HepG2 (cell line): ENCODE measurements at regions not wholly inside any gene's neighbourhood (a gene's known extent, or its start where the extent isn't known, plus 50 kb on each side); places are given as distances from the start of the nearest gene placed in this dataset.
"Not testable (repeated sequence)": the region's sequence is repeated elsewhere in the genome, so short reads cannot be mapped to it uniquely, and the experiment has no call there.

ENCODE experiments used
- ATAC-seq: fragments of 200-7000 bp; cut with Tn5 transposase; 3 replicates; pipeline ENCODE4 v1.9.1; 2020; ENCODE audit warnings: mild to moderate bottlenecking, moderate library complexity
- BruUV-seq: library from RNA; stranded (reverse); fragments of 400-500 nt; replicated peaks from 2 replicates; lab custom pipeline; 2021; lab: Mats Ljungman, UMichigan
- CTCF ChIA-PET: fragments of 300-600 bp; formaldehyde crosslinking; extraction: SDS; loops from one replicate; lab custom pipeline; 2021; ENCODE audit warnings: low total read pairs, inconsistent platforms, low intra/inter-chr PET ratio; lab: Yijun Ruan, JAX
- POLR2A ChIA-PET: fragments of 350-600 bp; sonication (Branson Sonifier 250); formaldehyde crosslinking; loops from one replicate; lab custom pipeline; 2020; ENCODE audit warnings: antibody characterized with exemption, inconsistent platforms; lab: Yijun Ruan, JAX
- DNase-seq: peaks from one replicate; pipeline ENCODE4 v3.0.0-alpha.2; 2015; ENCODE audit warnings: low spot score
- FAIRE-seq: peaks from 3 replicates; lab custom pipeline; 2011; peaks lifted over from hg19 to GRCh38; lab: Jason Lieb, UNC
- H2AFZ ChIP-seq: one replicate; pipeline ENCODE4 v1.6.1; 2011; ENCODE audit warnings: low read length, inconsistent platforms
- H3K27ac ChIP-seq: fragments of 300-600 bp; 3 replicates; pipeline ENCODE4 v1.8.0; 2011; ENCODE audit warnings: mixed run types, mild to moderate bottlenecking, mixed read lengths, low read length, inconsistent platforms; ENCODE audit not compliant: insufficient read depth; ENCODE audit errors: extremely low read length
- H3K27me3 ChIP-seq, 2 experiments: fragments of 200-600 bp in 1 of 2; 2 replicates in 1 of 2; 3 replicates in 1 of 2; pipeline versions ENCODE4 v1.6.0 to v1.8.0; 2011; ENCODE audit warnings: low read length in 2 of 2, mild to moderate bottlenecking in 2 of 2, moderate library complexity in 2 of 2, inconsistent platforms in 1 of 2; ENCODE audit not compliant: insufficient read depth in 2 of 2, control insufficient read depth in 1 of 2
- H3K36me3 ChIP-seq, 2 experiments: fragments of 200-600 bp in 1 of 2; replicated peaks in 1 of 2; 2 replicates in 1 of 2; 3 replicates in 1 of 2; pipeline versions ENCODE4 v1.5.1 to v1.8.0; 2011; ENCODE audit warnings: low read length in 2 of 2, inconsistent platforms in 1 of 2; ENCODE audit not compliant: insufficient read depth in 2 of 2, control insufficient read depth in 1 of 2
- H3K4me1 ChIP-seq: 2 replicates; pipeline ENCODE4 v1.5.1; 2012; ENCODE audit warnings: low read length, inconsistent platforms; ENCODE audit not compliant: insufficient read depth
- H3K4me2 ChIP-seq: 2 replicates; pipeline ENCODE4 v1.6.0; 2011; ENCODE audit warnings: low read depth, low read length, inconsistent platforms
- H3K4me3 ChIP-seq, 3 experiments: fragments of 200-600 bp in 1 of 3; sonication (generic), shearing (Covaris generic) in 1 of 3; replicated peaks in 1 of 3; 2 replicates each; pipeline ENCODE4 v1.5.1; 2011 to 2016; ENCODE audit warnings: low read length in 3 of 3, inconsistent platforms in 2 of 3, low read depth in 2 of 3, mild to moderate bottlenecking in 2 of 3, control low read depth in 1 of 3, mixed read lengths in 1 of 3; ENCODE audit not compliant: insufficient read depth in 1 of 3
- H3K79me2 ChIP-seq: one replicate; pipeline ENCODE4 v1.6.1; 2011; ENCODE audit warnings: low read length, inconsistent platforms; ENCODE audit not compliant: insufficient read depth
- H3K9ac ChIP-seq: 2 replicates; pipeline ENCODE4 v1.6.0; 2011; ENCODE audit warnings: mild to moderate bottlenecking, low read depth, low read length, inconsistent platforms; ENCODE audit not compliant: insufficient read depth
- H3K9me3 ChIP-seq: 2 replicates; pipeline ENCODE4 v1.5.1; 2012; ENCODE audit warnings: mild to moderate bottlenecking, low read length
- H4K20me1 ChIP-seq: 2 replicates; pipeline ENCODE4 v1.6.0; 2011; ENCODE audit warnings: inconsistent platforms, mild to moderate bottlenecking, low read length, moderate library complexity; ENCODE audit not compliant: insufficient read depth
- CREB1 ChIP-seq, 2 experiments: fragments of 450-650 bp in 1 of 2; IDR thresholded peaks; 2 replicates each; pipeline ENCODE4 v1.6.1; 2016 to 2017; ENCODE audit warnings: control low read depth in 1 of 2, mild to moderate bottlenecking in 1 of 2, missing compliant biosample characterization in 1 of 2, missing genetic modification characterization in 1 of 2
- DMTF1 ChIP-seq: sonication (generic); formaldehyde crosslinking; IDR thresholded peaks from 2 replicates; pipeline ENCODE4 v1.4.0; 2020; ENCODE audit warnings: mild to moderate bottlenecking, missing genetic modification reagents
- FOXP4 ChIP-seq: sonication (generic); formaldehyde crosslinking; IDR thresholded peaks from 2 replicates; pipeline ENCODE4 v1.4.0; 2020; ENCODE audit warnings: missing genetic modification reagents
- GATAD2A ChIP-seq: IDR thresholded peaks from 2 replicates; pipeline ENCODE4 v1.6.1; 2016
- HNF4A ChIP-seq: sonication (generic); formaldehyde crosslinking; IDR thresholded peaks from 2 replicates; pipeline ENCODE4 v1.4.0; 2020; ENCODE audit warnings: missing genetic modification reagents
- ISX ChIP-seq: sonication (generic); formaldehyde crosslinking; conservative IDR thresholded peaks from 2 replicates; pipeline ENCODE4 v1.5.0; 2020; ENCODE audit warnings: missing genetic modification reagents
- MXD4 ChIP-seq: IDR thresholded peaks from 2 replicates; pipeline ENCODE4 v1.6.1; 2016; ENCODE audit warnings: mild to moderate bottlenecking, missing biosample characterization, missing genetic modification reagents
- ZNF326 ChIP-seq: sonication (generic); formaldehyde crosslinking; IDR thresholded peaks from 2 replicates; pipeline ENCODE4 v1.4.0; 2020; ENCODE audit warnings: missing genetic modification reagents, borderline replicate concordance
- ZNF337 ChIP-seq: sonication (generic); formaldehyde crosslinking; IDR thresholded peaks from 2 replicates; pipeline ENCODE4 v1.5.1; 2020; ENCODE audit warnings: missing genetic modification reagents, low read depth, mild to moderate bottlenecking, borderline replicate concordance
- ZNF747 ChIP-seq: sonication (generic); formaldehyde crosslinking; IDR thresholded peaks from 2 replicates; pipeline ENCODE4 v1.8.1; 2023; ENCODE audit warnings: missing genetic modification reagents, mild to moderate bottlenecking, borderline replicate concordance
- ZNF749 ChIP-seq: sonication (generic); formaldehyde crosslinking; IDR thresholded peaks from 2 replicates; pipeline ENCODE4 v1.8.0; 2022; ENCODE audit warnings: mild to moderate bottlenecking, missing genetic modification reagents, moderate library complexity, borderline replicate concordance
- ZNF792 ChIP-seq: IDR thresholded peaks from 2 replicates; pipeline ENCODE4 v1.6.1; 2016
- ZSCAN22 ChIP-seq: sonication (generic); formaldehyde crosslinking; IDR thresholded peaks from 2 replicates; pipeline ENCODE4 v1.4.0; 2020; ENCODE audit warnings: mild to moderate bottlenecking, missing genetic modification reagents
- WGBS: methylation state at CpG from one replicate; pipeline ENCODE4 v1.1.6; 2017; ENCODE audit warnings: low lambda C conversion rate; 5-methylcytosine and 5-hydroxymethylcytosine counted together
- in situ Hi-C: cut with HindIII; loops from 2 replicates; pipeline ENCODE4 v1.10.0; 2017; ENCODE audit warnings: low pct_unique_long_range_greater_than_20kb; ENCODE audit not compliant: extremely low pct_ligation_motif_present
- intact Hi-C: fragments of 100-400 bp; cut with micrococcal nuclease; formaldehyde crosslinking; loops from one replicate; pipeline ENCODE4 v1.10.0; 2022; ENCODE audit not compliant: unreplicated experiment

- TF ChIP-seq DMTF1: no peak
- no peak for TF ChIP-seq ZNF792 (CRISPR knock-in tag)
- TF ChIP-seq ZNF337: no peak
These were observed 1250.2 kb upstream of the CNTN5 start (continued) for GRCh38 chr11:97770570-97770969.

DNA sequence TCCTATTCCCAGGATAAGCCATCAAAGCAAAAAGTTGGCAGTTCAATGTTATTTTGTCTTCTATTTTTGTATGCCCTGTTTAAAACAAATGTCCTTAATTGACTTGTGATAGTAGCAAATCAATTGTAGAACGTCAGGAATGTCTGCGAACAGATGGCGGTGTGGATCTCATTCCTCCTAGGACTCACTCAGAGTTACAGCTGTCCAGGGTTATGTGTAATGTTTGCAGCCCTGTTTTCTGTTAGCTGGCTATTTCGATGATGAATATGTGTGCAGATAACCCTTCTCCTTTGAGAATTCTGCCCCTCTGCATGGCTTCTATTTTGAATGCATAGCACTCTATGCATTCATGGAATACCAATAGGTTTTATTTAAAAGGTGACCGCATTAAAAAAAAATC is 1248.0 kb upstream of the CNTN5 start:
- no TSS peak for BruUV-seq
- no peaks in the 10 kb centered on the region for H3K79me2 ChIP-seq
- H3K27ac ChIP-seq: no peak overlapping the region
- no peaks in the 10 kb centered on the region for H3K36me3 ChIP-seq
- DNase-seq (no peak), ATAC-seq (no peak), FAIRE-seq (no peak)
- 34% methylated on average over 5 of the region's 5 CpGs for WGBS
- no peak overlapping the region for H3K4me2 ChIP-seq
- no peak overlapping the region for H3K9ac ChIP-seq
- no peak overlapping the region for H2AFZ ChIP-seq
- H3K9me3 ChIP-seq: 0 out of 2 replicates have a peak, but pooled peaks cover 8% of the 10 kb centered on the region
- H3K4me3 ChIP-seq: no peak overlapping the region
- H3K27me3 ChIP-seq: no peaks in the 10 kb centered on the region
- ChIA-PET CTCF (no interaction called here), POLR2A (no interaction called here)
- no peaks in the 10 kb centered on the region for H3K4me1 ChIP-seq
- no peaks in the 10 kb centered on the region for H4K20me1 ChIP-seq
- in situ Hi-C loops: no loop called here
- TF ChIP-seq ZNF749 (CRISPR knock-in tag) (no peak), ZNF326 (CRISPR knock-in tag) (no peak), HNF4A (CRISPR knock-in tag) (no peak), FOXP4 (CRISPR knock-in tag) (no peak), ISX (no peak), CREB1 (IDR thresholded peaks at IDR 0.05) (no peak), CREB1 (CRISPR knock-in tag; IDR thresholded peaks at IDR 0.05) (no peak), ZSCAN22 (no peak), ZNF747 (no peak), MXD4 (CRISPR knock-in tag) (no peak), GATAD2A (CRISPR knock-in tag) (no peak)
- intact Hi-C loops: no loop called here

- not testable (repeated sequence) for BruUV-seq, FAIRE-seq
These were observed 1236.4 kb upstream of the CNTN5 start for GRCh38 chr11:97784388-97784787.

More at GRCh38 chr11:97784388-97784787, 1236.4 kb upstream of the CNTN5 start:
- H3K27me3 ChIP-seq, H3K27ac ChIP-seq, H3K79me2 ChIP-seq, ATAC-seq, H3K4me3 ChIP-seq, in situ Hi-C loops, H2AFZ ChIP-seq, DNase-seq, H3K4me1 ChIP-seq, H3K36me3 ChIP-seq, intact Hi-C loops, CTCF ChIA-PET, POLR2A ChIA-PET, H4K20me1 ChIP-seq, H3K4me2 ChIP-seq, H3K9ac ChIP-seq: not testable (repeated sequence)
- WGBS: 27% methylated on average over 4 of the region's 4 CpGs
- H3K9me3 ChIP-seq: peaks cover 42% of the 10 kb centered on the region
